ENCODE measurements at regions not wholly inside any gene's neighbourhood (a gene's known extent, or its start where the extent isn't known, plus 50 kb on each side); places are given as distances from the start of the nearest gene placed in this dataset.

DNA sequence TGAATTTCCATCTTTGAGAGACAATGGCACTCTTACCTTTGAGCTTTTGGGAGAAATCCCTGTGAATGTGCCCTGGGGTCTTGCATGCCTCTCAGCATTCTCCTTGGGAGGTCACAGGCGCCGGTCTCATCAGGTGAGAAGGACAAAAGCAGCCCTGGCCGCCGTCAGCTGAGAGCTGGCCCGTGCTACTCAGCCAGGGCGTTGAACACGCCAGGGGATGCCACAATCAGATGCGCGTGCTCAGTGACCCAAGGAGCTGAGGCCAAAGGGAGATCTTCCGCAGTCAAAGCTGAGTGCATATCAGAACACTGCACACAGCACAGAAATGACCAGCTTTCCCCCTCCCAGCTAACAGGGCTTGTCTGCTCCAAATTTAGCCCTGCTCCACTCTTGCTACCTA is 253.6 kb upstream of the NOX3 start:
- H3K27me3 Mint-ChIP-seq: no peaks in the 10 kb centered on the region
- no peaks in the 10 kb centered on the region for H3K36me3 Mint-ChIP-seq (ENCODE audit: low read depth)
- no peaks in the 10 kb centered on the region for H3K4me1 Mint-ChIP-seq
- CTCF ChIA-PET: no interaction called here
- no peak overlapping the region for H3K4me3 Mint-ChIP-seq
- POLR2A ChIA-PET: no interaction called here
- no peak for DNase-seq
- H3K27ac Mint-ChIP-seq: no peak overlapping the region
- H3K9me3 Mint-ChIP-seq: no peaks in the 10 kb centered on the region

GRCh38 chr6:155708100-155708499 is 252.5 kb upstream of the NOX3 start:
- ChIA-PET CTCF (no interaction called here), POLR2A (no interaction called here)
- H3K4me3 Mint-ChIP-seq: no peak overlapping the region
- no peaks in the 10 kb centered on the region for H3K36me3 Mint-ChIP-seq (ENCODE audit: low read depth)
- H3K4me1 Mint-ChIP-seq: no peaks in the 10 kb centered on the region
- H3K9me3 Mint-ChIP-seq: no peaks in the 10 kb centered on the region
- H3K27me3 Mint-ChIP-seq: no peaks in the 10 kb centered on the region
- no peak for DNase-seq
- H3K27ac Mint-ChIP-seq: no peak overlapping the region

DNA sequence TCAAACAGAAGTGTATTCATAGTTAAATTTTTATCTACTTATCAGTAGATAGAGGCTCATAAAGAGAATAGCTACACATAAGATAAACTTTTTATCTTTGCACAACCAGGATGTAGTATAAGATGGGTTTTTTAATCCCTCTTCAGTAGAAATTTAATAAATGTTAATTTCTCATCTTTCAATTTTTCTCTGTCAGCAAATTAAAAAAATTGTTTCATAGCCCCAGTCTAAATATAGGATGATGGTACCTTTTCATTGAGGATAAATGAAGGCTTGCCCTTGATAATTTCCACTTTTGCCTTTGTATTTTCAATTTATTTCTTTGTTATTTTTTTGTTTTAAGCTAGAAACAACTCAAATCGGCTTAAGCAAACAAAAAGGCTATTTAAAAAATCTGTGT is 251.2 kb upstream of the NOX3 start:
- Mint-ChIP-seq H3K36me3 (ENCODE audit: low read depth) (no peaks in the 10 kb centered on the region), H3K9me3 (no peaks in the 10 kb centered on the region), H3K27ac (no peak overlapping the region), H3K27me3 (no peaks in the 10 kb centered on the region), H3K4me1 (no peaks in the 10 kb centered on the region), H3K4me3 (no peak overlapping the region)
- DNase-seq: no peak
- ChIA-PET CTCF (no interaction called here), POLR2A (no interaction called here)

GRCh38 chr6:155706341-155706740 is 250.7 kb upstream of the NOX3 start:
- Mint-ChIP-seq H3K36me3 (ENCODE audit: low read depth) (no peaks in the 10 kb centered on the region), H3K9me3 (no peaks in the 10 kb centered on the region), H3K27me3 (no peaks in the 10 kb centered on the region), H3K4me1 (no peaks in the 10 kb centered on the region), H3K27ac (no peak overlapping the region), H3K4me3 (no peak overlapping the region)
- DNase-seq: no peak
- ChIA-PET POLR2A (no interaction called here), CTCF (no interaction called here)

- H3K27ac Mint-ChIP-seq: no peak overlapping the region
- no peaks in the 10 kb centered on the region for H3K36me3 Mint-ChIP-seq (ENCODE audit: low read depth)
- H3K27me3 Mint-ChIP-seq: no peaks in the 10 kb centered on the region
- no peaks in the 10 kb centered on the region for H3K9me3 Mint-ChIP-seq
- no peaks in the 10 kb centered on the region for H3K4me1 Mint-ChIP-seq
- H3K4me3 Mint-ChIP-seq: no peak overlapping the region
- POLR2A ChIA-PET: no interaction called here
- CTCF ChIA-PET: no interaction called here
- DNase-seq: no peak
These were observed 245.7 kb upstream of the NOX3 start for GRCh38 chr6:155701342-155701741.

DNA sequence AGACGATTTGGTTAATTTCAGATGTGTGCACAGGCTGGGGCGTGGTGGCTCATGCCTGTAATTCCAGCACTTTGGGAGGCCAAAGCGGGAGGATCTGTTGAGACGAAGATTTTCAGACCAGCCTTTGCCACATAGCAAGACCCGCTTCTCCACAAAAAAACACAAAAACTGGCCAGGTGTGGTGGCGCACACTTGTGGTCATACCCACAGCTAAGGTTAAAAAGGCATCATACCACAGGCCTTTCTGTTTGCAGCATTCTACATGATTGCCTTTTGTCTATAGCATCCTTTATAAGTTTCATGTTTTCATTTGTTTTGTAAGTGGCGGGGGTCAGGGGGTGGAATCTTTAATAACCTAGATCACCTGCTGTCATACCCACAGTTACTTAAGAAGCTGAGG is 239.9 kb upstream of the NOX3 start:
- POLR2A ChIA-PET: no interaction called here
- no peaks in the 10 kb centered on the region for H3K9me3 Mint-ChIP-seq
- DNase-seq: no peak
- H3K27ac Mint-ChIP-seq: no peak overlapping the region
- no peak overlapping the region for H3K4me3 Mint-ChIP-seq
- CTCF ChIA-PET: no interaction called here
- H3K27me3 Mint-ChIP-seq: no peaks in the 10 kb centered on the region
- no peaks in the 10 kb centered on the region for H3K4me1 Mint-ChIP-seq
- no peaks in the 10 kb centered on the region for H3K36me3 Mint-ChIP-seq (ENCODE audit: low read depth)

DNA sequence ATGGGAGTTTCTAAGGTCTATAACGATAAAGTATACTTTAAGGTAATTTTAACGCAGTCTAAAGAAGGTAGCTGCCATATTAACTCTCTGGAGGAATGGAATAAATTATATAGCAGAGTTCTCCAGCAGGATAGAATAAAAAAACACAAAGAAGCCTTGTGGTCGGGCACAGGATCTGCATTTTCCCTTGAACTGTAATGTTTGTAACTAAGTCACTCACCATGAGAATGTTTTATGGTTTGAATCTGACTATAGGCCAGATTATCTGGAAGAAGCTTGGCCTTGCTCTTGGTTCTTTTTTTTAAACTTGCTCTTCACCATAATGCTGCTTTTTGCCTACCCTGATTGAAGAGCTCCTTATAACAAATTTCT is 238.8 kb upstream of the NOX3 start:
- H3K4me1 Mint-ChIP-seq: no peaks in the 10 kb centered on the region
- ChIA-PET POLR2A (no interaction called here), CTCF (no interaction called here)
- H3K36me3 Mint-ChIP-seq (ENCODE audit: low read depth): no peaks in the 10 kb centered on the region
- DNase-seq: no peak
- no peaks in the 10 kb centered on the region for H3K9me3 Mint-ChIP-seq
- no peaks in the 10 kb centered on the region for H3K27me3 Mint-ChIP-seq
- no peak overlapping the region for H3K4me3 Mint-ChIP-seq
- H3K27ac Mint-ChIP-seq: no peak overlapping the region

- no peaks in the 10 kb centered on the region for H3K9me3 Mint-ChIP-seq
- H3K36me3 Mint-ChIP-seq (ENCODE audit: low read depth): no peaks in the 10 kb centered on the region
- H3K27ac Mint-ChIP-seq: no peak overlapping the region
- no peak overlapping the region for H3K4me3 Mint-ChIP-seq
- POLR2A ChIA-PET: no interaction called here
- H3K4me1 Mint-ChIP-seq: no peaks in the 10 kb centered on the region
- H3K27me3 Mint-ChIP-seq: no peaks in the 10 kb centered on the region
- DNase-seq: no peak
- CTCF ChIA-PET: no interaction called here
These were observed 238.2 kb upstream of the NOX3 start for GRCh38 chr6:155693573-155694418.

- Mint-ChIP-seq H3K27ac (no peak overlapping the region), H3K4me1 (no peaks in the 10 kb centered on the region), H3K36me3 (ENCODE audit: low read depth) (no peaks in the 10 kb centered on the region), H3K27me3 (no peaks in the 10 kb centered on the region), H3K9me3 (no peaks in the 10 kb centered on the region), H3K4me3 (no peak overlapping the region)
- DNase-seq: no peak
- POLR2A ChIA-PET: no interaction called here
- CTCF ChIA-PET: no interaction called here
These were observed 235.2 kb upstream of the NOX3 start for GRCh38 chr6:155690820-155691219.

GRCh38 chr6:155687645-155688044 is 232.0 kb upstream of the NOX3 start:
- H3K4me1 Mint-ChIP-seq: no peaks in the 10 kb centered on the region
- no peaks in the 10 kb centered on the region for H3K36me3 Mint-ChIP-seq (ENCODE audit: low read depth)
- H3K27ac Mint-ChIP-seq: no peak overlapping the region
- H3K27me3 Mint-ChIP-seq: no peaks in the 10 kb centered on the region
- no peak for DNase-seq
- CTCF ChIA-PET: no interaction called here
- no peaks in the 10 kb centered on the region for H3K9me3 Mint-ChIP-seq
- POLR2A ChIA-PET: no interaction called here
- no peak overlapping the region for H3K4me3 Mint-ChIP-seq

- H3K4me3 Mint-ChIP-seq: no peak overlapping the region
- ChIA-PET POLR2A (no interaction called here), CTCF (no interaction called here)
- peaks cover 3% of the 10 kb centered on the region for H3K27me3 Mint-ChIP-seq
- DNase-seq: no peak
- H3K36me3 Mint-ChIP-seq (ENCODE audit: low read depth): no peaks in the 10 kb centered on the region
- no peaks in the 10 kb centered on the region for H3K4me1 Mint-ChIP-seq
- H3K27ac Mint-ChIP-seq: no peak overlapping the region
- no peaks in the 10 kb centered on the region for H3K9me3 Mint-ChIP-seq
These were observed 229.0 kb upstream of the NOX3 start for GRCh38 chr6:155684416-155685196.

DNA sequence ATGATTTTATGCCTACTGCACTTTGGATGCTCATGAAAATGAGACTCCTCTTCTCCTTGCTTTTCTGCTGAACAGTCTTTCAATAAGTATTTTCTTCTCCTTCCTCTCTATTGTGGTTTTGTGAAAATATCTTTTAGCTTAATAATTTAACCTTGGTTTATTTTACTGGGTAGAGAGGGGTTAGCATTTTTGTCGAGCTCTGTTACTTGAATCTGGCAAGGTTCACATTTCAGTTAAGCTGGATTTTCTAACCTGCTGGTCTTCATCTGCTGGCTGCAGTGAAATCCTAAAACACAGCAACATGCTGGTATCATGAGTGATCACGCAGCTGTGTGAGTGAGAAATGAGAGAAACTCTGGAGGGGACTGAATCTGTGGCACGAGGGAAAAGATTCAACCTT is 222.7 kb upstream of the NOX3 start:
- CTCF ChIA-PET: no interaction called here
- Mint-ChIP-seq H3K4me1 (no peaks in the 10 kb centered on the region), H3K9me3 (no peaks in the 10 kb centered on the region), H3K4me3 (no peak overlapping the region), H3K36me3 (ENCODE audit: low read depth) (no peaks in the 10 kb centered on the region), H3K27ac (no peak overlapping the region), H3K27me3 (peaks cover 3% of the 10 kb centered on the region)
- POLR2A ChIA-PET: no interaction called here
- no peak for DNase-seq

DNA sequence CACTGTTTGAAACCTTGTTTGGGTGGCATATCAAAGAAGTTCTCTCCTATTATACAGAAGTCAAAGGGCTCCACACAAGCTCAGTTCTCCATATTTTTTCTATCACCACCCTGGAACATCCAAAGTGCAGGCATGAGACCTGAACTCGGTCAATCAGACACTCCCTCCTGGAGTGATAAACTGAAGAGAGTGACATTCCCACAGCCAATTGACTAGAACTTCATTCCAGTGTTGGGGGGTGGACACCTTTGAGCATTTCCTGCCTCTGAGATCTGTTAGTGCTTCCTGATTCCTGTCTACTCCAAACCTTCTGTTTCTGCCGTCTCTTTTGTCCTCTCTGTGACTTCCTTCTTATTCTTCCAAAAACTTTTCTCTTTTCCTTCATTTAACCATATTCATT is 220.7 kb upstream of the NOX3 start:
- Mint-ChIP-seq H3K9me3 (no peaks in the 10 kb centered on the region), H3K27ac (no peak overlapping the region), H3K4me3 (no peak overlapping the region), H3K27me3 (no peaks in the 10 kb centered on the region), H3K4me1 (no peaks in the 10 kb centered on the region), H3K36me3 (ENCODE audit: low read depth) (no peaks in the 10 kb centered on the region)
- DNase-seq: no peak
- CTCF ChIA-PET: no interaction called here
- POLR2A ChIA-PET: no interaction called here

DNA sequence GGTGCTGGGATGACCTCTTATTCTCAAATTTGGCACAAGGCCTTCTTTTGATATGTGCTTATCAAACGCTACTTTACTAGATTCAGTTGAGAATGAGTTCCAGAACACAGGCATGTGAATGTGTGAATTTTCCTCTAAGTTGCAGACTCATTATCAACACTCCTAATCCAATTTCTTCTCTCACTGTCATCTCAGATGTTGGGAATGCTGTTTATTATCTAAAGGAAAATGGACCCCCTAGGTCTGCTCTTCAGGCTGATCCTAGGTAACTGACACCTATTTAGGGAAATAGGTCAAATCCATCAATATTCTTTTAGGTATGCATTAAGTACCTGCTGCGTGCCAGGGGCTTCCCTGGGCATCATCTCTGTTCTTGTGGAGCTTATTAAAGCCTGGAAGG is 215.0 kb upstream of the NOX3 start:
- H3K4me3 Mint-ChIP-seq: no peak overlapping the region
- no peaks in the 10 kb centered on the region for H3K27me3 Mint-ChIP-seq
- H3K27ac Mint-ChIP-seq: no peak overlapping the region
- ChIA-PET CTCF (no interaction called here), POLR2A (no interaction called here)
- H3K36me3 Mint-ChIP-seq (ENCODE audit: low read depth): no peaks in the 10 kb centered on the region
- H3K4me1 Mint-ChIP-seq: no peaks in the 10 kb centered on the region
- peaks cover 3% of the 10 kb centered on the region for H3K9me3 Mint-ChIP-seq
- DNase-seq: no peak

Data from activated CD4-positive, alpha-beta memory T cell treated with anti-CD3 and anti-CD28 coated beads, Interleukin-2, amount 10 ng/mL, durations not matched to agents 7 days and 5 days (primary cell).